ENCODE measurements at regions not wholly inside any gene's neighbourhood (a gene's known extent, or its start where the extent isn't known, plus 50 kb on each side); places are given as distances from the start of the nearest gene placed in this dataset.

DNA sequence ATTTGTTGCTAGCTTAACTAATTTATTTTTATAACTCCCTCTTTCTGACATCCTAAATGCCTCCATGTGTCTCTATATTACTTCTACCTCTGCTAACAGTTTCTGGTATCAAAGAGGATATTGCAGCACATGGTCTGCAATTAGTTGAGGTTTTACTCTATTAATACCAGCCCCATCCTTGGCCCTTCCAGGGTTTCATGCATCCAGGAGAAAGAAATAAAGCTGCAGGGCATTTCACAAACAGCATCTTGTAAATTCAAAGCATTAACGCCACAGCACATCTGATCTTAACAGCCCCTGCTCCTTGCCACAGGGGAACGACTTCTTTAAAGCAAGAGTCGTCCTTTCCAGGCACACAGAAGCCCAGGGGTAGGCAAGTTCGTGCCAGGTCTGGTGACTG is 258.9 kb downstream of the ICOS start (continued):
- TF ChIP-seq ZNF2 (tag by site-specific recombination; IDR thresholded peaks at IDR 0.05) (no peak), ZNF585B (tag by site-specific recombination; IDR thresholded peaks at IDR 0.05) (no peak), ZNF610 (tag by site-specific recombination; IDR thresholded peaks at IDR 0.05; ENCODE audit: borderline replicate concordance) (no peak), HOXC10 (CRISPR knock-in tag; IDR thresholded peaks at IDR 0.05) (no peak), ZBTB1 (tag by site-specific recombination; IDR thresholded peaks at IDR 0.05) (no peak), ZNF555 (tag by site-specific recombination; conservative IDR thresholded peaks at IDR 0.05) (no peak), GFI1B (tag by site-specific recombination; IDR thresholded peaks at IDR 0.05) (no peak), IKZF3 (tag by site-specific recombination; IDR thresholded peaks at IDR 0.05) (no peak), ZNF239 (tag by site-specific recombination; IDR thresholded peaks at IDR 0.05) (no peak), ZNF768 (tag by site-specific recombination; IDR thresholded peaks at IDR 0.05) (no peak), ZNF777 (tag by site-specific recombination; IDR thresholded peaks at IDR 0.05; ENCODE audit: borderline replicate concordance) (no peak), KLF16 (tag by site-specific recombination; IDR thresholded peaks at IDR 0.05) (no peak), FEZF1 (tag by site-specific recombination; IDR thresholded peaks at IDR 0.05) (no peak)

DNA sequence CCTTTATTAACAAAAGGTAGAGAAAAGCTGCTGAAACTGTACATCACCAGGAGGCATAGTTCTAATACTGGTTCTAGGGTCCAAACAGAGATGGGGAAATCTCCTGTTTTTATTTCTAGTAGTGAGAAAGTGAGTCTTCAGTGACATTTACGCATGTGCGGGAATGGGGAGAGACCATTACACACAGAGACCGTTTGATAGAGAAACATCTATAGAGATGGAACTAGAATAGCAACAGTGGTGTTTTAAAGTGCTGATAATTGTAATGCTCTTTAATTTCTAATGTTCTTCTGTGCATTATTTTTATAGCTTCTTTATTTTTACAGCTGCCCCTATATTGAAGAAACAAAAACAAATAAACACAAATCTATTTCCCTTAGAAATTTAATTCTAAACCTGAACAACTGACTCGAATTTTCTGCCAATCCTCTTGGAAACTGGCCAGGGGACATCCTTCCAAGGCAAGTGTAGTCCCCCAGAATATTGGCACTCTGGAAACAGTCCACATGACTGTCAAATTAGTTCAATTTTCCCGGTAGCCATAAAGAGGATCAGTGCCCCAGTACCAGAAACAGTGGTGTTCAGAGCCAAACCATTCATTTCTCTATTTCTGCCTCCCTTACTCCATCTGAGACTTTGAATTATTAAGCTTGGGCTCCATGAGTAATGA is 260.9 kb downstream of the ICOS start:
- CTCF ChIA-PET: interaction anchor here (1.1 kb wide), 1 partner anchor 19 kb away, joined by 8 read pairs; no protein-coding TSS in a partner anchor

More for the DNA sequence above, 260.9 kb downstream of the ICOS start:
- Histone ChIP-seq H3K27ac (ENCODE audit: extremely low read depth, low read depth, low read length) (no peak overlapping the region), H3K4me1 (ENCODE audit: control insufficient read depth, insufficient read depth, low read length) (no peaks in the 10 kb centered on the region), H3K9me3 (ENCODE audit: control insufficient read depth, insufficient read depth, low read depth, low read length) (no peaks in the 10 kb centered on the region), H3K4me3 (ENCODE audit: low read depth, low read length) (no peak overlapping the region), H3K36me3 (ENCODE audit: control insufficient read depth in 2 of 2, insufficient read depth in 1 of 2, low read length in 2 of 2) (no peaks in the 10 kb centered on the region)
- POLR2A ChIA-PET: no interaction called here
- no peak for TF ChIP-seq ZNF645 (tag by site-specific recombination; IDR thresholded peaks at IDR 0.05)
- TF ChIP-seq KLF8 (tag by site-specific recombination; IDR thresholded peaks at IDR 0.05): no peak
- no peak for TF ChIP-seq ZBTB20 (tag by site-specific recombination; IDR thresholded peaks at IDR 0.05)
- no peak for TF ChIP-seq GFI1B (tag by site-specific recombination; IDR thresholded peaks at IDR 0.05)
- TF ChIP-seq ZNF830 (tag by site-specific recombination; IDR thresholded peaks at IDR 0.05; ENCODE audit: low read depth): no peak
- TF ChIP-seq, protein P1, sequence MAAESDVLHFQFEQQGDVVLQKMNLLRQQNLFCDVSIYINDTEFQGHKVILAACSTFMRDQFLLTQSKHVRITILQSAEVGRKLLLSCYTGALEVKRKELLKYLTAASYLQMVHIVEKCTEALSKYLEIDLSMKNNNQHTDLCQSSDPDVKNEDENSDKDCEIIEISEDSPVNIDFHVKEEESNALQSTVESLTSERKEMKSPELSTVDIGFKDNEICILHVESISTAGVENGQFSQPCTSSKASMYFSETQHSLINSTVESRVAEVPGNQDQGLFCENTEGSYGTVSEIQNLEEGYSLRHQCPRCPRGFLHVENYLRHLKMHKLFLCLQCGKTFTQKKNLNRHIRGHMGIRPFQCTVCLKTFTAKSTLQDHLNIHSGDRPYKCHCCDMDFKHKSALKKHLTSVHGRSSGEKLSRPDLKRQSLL (tag by site-specific recombination; IDR thresholded peaks at IDR 0.05): no peak
- TF ChIP-seq ZNF394 (tag by site-specific recombination; IDR thresholded peaks at IDR 0.05; ENCODE audit: borderline replicate concordance): no peak
- TF ChIP-seq SP7 (tag by site-specific recombination; IDR thresholded peaks at IDR 0.05): no peak
- TF ChIP-seq ZNF664 (tag by site-specific recombination; IDR thresholded peaks at IDR 0.05): no peak
- no peak for TF ChIP-seq ZNF488 (tag by site-specific recombination; IDR thresholded peaks at IDR 0.05)
- TF ChIP-seq ZNF23 (tag by site-specific recombination; IDR thresholded peaks at IDR 0.05; ENCODE audit: borderline replicate concordance): no peak
- TF ChIP-seq ZNF140 (tag by site-specific recombination; IDR thresholded peaks at IDR 0.05): no peak
- TF ChIP-seq HOXC10 (CRISPR knock-in tag; IDR thresholded peaks at IDR 0.05): no peak
- no peak for TF ChIP-seq KLF7 (tag by site-specific recombination; IDR thresholded peaks at IDR 0.05; ENCODE audit: borderline replicate concordance)
- TF ChIP-seq, protein P2, sequence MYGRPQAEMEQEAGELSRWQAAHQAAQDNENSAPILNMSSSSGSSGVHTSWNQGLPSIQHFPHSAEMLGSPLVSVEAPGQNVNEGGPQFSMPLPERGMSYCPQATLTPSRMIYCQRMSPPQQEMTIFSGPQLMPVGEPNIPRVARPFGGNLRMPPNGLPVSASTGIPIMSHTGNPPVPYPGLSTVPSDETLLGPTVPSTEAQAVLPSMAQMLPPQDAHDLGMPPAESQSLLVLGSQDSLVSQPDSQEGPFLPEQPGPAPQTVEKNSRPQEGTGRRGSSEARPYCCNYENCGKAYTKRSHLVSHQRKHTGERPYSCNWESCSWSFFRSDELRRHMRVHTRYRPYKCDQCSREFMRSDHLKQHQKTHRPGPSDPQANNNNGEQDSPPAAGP (tag by site-specific recombination; IDR thresholded peaks at IDR 0.05): no peak
- no peak for TF ChIP-seq ZNF658 (tag by site-specific recombination; IDR thresholded peaks at IDR 0.05)
- no peak for TF ChIP-seq HOXD13 (CRISPR knock-in tag; IDR thresholded peaks at IDR 0.05; ENCODE audit: borderline replicate concordance)

All from HEK293 (cell line).